ENCODE measurements at regions not wholly inside any gene's neighbourhood (a gene's known extent, or its start where the extent isn't known, plus 50 kb on each side); places are given as distances from the start of the nearest gene placed in this dataset.
"Not testable (repeated sequence)": the region's sequence is repeated elsewhere in the genome, so short reads cannot be mapped to it uniquely, and the experiment has no call there.

- no peak for DNase-seq
These were observed 265.4 kb upstream of the ADGRL3 start for GRCh38 chr4:60934566-60935295.

GRCh38 chr4:60938181-60938580 lies 261.9 kb upstream of the ADGRL3 start:
- DNase-seq = no peak

GRCh38 chr4:60938621-60939020 lies 261.5 kb upstream of the ADGRL3 start:
- DNase-seq = no peak

GRCh38 chr4:60944060-60944459 lies 256.1 kb upstream of the ADGRL3 start:
- no peak for DNase-seq

GRCh38 chr4:60945641-60946040 lies 254.5 kb upstream of the ADGRL3 start:
- no peak for DNase-seq

- DNase-seq = no peak
These were observed 252.1 kb upstream of the ADGRL3 start for GRCh38 chr4:60948008-60948407.

- no peak for DNase-seq
These were observed 247.2 kb upstream of the ADGRL3 start for GRCh38 chr4:60952921-60953320.

GRCh38 chr4:60953826-60954225 lies 246.3 kb upstream of the ADGRL3 start:
- DNase-seq = no peak

- no peak for DNase-seq
These were observed 237.8 kb upstream of the ADGRL3 start for GRCh38 chr4:60962286-60962685.

GRCh38 chr4:60981534-60981933 lies 218.6 kb upstream of the ADGRL3 start:
- DNase-seq = no peak

- no peak for DNase-seq
These were observed 211.0 kb upstream of the ADGRL3 start for GRCh38 chr4:60989141-60989540.

- no peak for DNase-seq
These were observed 208.1 kb upstream of the ADGRL3 start for GRCh38 chr4:60992037-60992436.

GRCh38 chr4:61003301-61003700 lies 196.8 kb upstream of the ADGRL3 start:
- no peak for DNase-seq

- DNase-seq = no peak
These were observed 195.4 kb upstream of the ADGRL3 start for GRCh38 chr4:61004651-61005170.

- DNase-seq = no peak
These were observed 189.1 kb upstream of the ADGRL3 start for GRCh38 chr4:61011051-61011450.

- not testable (repeated sequence) for DNase-seq
These were observed 188.2 kb upstream of the ADGRL3 start for GRCh38 chr4:61011936-61012335.

GRCh38 chr4:61024610-61025009 lies 175.5 kb upstream of the ADGRL3 start:
- DNase-seq = no peak

- no peak for DNase-seq
These were observed 172.2 kb upstream of the ADGRL3 start for GRCh38 chr4:61027939-61028338.

GRCh38 chr4:61036071-61036684 lies 163.9 kb upstream of the ADGRL3 start:
- DNase-seq = no peak

- no peak for DNase-seq
These were observed 158.6 kb upstream of the ADGRL3 start for GRCh38 chr4:61041527-61041926.

- no peak for DNase-seq
These were observed 155.3 kb upstream of the ADGRL3 start for GRCh38 chr4:61044837-61045236.

GRCh38 chr4:61049018-61049417 lies 151.1 kb upstream of the ADGRL3 start:
- DNase-seq = no peak

- no peak for DNase-seq
These were observed 132.7 kb upstream of the ADGRL3 start for GRCh38 chr4:61067381-61067780.

GRCh38 chr4:61068060-61068459 lies 132.1 kb upstream of the ADGRL3 start:
- no peak for DNase-seq

- no peak for DNase-seq
These were observed 131.4 kb upstream of the ADGRL3 start for GRCh38 chr4:61068745-61069144.

Measured in suppressor macrophage treated with lipopolysaccharide for 1 hour (primary cell).